HG03135 (cell line): ENCODE measurements at regions not wholly inside any gene's neighbourhood (a gene's known extent, or its start where the extent isn't known, plus 50 kb on each side); places are given as distances from the start of the nearest gene placed in this dataset.

ENCODE experiments used
- ATAC-seq: cut with Tn5 transposase; IDR thresholded peaks from one replicate; pipeline ENCODE4 v1.9.1; 2021; ENCODE audit warnings: mild to moderate bottlenecking, moderate library complexity; ENCODE audit not compliant: unreplicated experiment

DNA sequence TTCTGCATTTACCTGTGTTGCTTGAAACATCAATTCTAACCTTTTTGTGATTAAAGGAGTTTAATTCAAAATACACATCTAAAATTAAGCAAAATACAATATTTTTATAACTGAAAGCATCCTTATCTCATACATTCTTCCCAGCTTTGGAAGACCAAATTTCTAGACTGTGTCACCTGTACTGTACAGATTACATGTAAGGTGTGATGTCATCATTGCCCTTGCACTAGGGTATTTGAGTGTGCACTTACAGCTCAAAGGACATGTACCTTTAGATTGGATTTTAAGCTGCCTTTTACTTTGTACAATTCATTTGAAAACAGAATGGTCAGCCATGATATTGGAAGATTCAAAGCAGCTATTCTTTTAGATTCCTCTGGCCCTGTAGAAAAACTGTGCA lies 932.8 kb upstream of the POU3F3 start:
- ATAC-seq, result no peak

DNA sequence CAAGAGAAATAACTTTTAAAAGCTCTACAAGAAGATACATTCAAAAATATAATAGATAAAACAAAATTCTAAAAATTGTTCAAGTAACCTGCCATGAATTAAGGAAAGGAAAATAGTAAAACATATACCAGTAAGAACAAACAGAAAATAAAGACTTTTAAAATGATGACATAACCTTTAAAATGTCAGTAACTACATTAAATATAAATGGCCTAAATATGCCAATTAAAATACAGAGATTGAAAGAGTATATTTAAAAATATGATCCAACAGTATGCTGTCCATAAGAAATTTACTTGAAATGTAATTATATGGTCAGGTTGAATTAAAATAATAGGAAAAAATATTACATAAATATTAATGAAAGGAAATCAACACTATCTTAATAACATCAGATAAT lies 911.7 kb upstream of the POU3F3 start:
- no peak for ATAC-seq

DNA sequence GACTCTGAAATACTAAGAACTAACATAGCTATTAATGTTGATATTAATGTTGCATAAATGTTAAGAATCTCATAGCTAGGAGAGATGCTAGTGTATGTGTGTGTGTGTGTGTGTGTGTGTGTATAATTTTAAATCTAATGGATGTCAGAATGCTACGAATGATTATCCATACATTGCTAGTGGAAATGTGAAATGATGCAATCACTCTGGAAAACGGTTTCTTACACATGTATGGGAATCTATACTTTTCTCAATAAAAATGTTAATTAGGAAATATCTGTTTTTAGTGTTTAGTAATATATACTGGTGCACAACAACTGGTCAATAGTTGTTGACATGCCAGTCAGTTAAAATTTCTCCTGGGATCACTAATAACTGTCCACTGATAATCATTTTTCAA lies 908.8 kb upstream of the POU3F3 start:
- ATAC-seq, result no peak

GRCh38 chr2:103959174-103960128 lies 894.5 kb upstream of the POU3F3 start:
- no peak for ATAC-seq

DNA sequence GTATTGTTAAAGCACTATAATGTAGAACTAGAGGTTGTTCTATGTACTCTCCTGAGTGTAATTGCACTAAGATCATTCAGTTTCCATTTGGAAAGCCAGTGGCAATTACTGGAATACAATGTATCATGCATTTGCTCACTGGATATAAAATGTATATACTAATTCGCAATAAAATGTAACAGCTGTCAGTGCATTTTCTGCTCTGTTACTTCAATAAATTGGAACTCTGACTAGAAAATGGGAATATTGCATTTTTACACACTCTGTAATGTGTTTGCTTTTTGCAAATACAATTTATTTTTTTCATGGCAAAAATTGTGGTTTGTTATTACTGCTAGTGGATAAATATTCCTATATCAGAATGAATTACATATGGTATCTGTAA lies 893.8 kb upstream of the POU3F3 start:
- ATAC-seq, result no peak

GRCh38 chr2:103960951-103961350 lies 893.0 kb upstream of the POU3F3 start:
- no peak for ATAC-seq

DNA sequence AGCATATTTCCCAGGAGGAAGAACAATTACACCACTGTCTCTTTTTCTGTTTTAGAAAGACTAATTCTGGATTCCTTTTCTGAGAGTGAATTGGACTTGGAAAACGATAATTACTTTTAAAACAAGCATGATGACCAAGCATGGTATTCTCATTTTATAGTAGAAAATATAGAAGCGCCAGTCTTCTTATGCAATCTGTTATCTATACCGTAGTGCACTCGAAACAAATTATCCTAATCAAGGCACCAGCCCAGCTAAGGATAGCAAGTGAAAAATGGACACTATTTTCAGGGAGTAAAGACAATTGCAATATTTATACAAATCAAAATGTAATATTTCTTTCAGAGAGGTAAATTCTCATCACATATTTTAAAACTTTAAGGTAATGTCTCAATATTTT lies 892.1 kb upstream of the POU3F3 start:
- ATAC-seq, result no peak

DNA sequence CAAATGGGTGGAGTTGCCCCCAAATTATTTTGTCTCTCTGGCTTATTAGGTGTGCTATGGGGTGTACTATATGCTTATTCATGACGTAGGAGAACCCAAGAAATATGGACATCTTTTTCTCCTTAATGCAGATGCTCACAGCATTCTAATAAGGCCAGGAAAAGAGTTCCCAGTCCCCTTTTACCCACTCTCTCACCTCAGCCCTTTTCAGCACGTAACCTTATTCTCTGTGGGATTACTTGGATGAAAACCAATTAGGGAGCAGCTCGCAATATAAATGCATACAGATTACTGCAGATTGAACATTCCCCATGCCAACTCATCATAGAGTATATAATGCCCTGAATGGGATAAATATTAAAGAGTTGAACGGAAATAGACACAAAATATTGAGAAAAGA lies 891.2 kb upstream of the POU3F3 start:
- ATAC-seq, result no peak

- no peak for ATAC-seq
Observed at GRCh38 chr2:103963146-103963725, 890.7 kb upstream of the POU3F3 start.

DNA sequence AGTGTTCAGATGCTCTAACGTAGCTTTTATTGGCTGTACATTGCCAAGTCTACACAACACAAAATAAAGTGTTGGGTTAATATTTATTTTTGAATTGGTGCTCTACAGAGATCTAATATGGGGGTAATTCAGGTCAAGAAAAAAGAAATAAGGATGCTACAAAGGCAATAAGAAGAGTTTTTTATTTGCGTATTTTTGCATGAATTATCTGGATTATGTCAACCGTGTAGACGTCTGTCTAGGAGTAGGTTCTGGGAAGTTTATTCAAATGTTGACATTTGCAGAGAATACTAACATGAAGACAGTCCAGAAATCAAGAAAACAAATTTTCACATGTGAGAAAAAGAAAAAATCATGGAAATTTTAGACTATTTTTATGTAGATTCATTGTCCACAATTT lies 876.7 kb upstream of the POU3F3 start:
- no peak for ATAC-seq

DNA sequence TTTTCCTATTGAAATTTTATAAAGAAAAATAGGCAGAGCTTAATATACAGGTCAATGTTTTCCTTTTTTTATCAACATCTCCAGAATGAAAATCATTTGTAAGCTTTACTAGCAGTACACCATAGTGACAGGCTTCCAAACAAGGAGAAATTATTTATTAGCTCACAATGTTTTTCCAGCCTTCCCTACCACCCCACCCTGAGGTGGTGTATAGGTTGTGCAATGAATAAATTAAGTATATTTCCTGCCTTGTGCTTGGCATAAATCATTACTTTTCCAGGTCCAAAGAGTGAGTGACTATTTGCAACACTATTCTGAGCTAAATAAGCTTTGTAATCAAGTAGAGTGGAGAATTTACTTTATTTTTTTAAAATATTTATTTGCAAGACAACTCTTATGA lies 876.2 kb upstream of the POU3F3 start:
- ATAC-seq, result no peak

DNA sequence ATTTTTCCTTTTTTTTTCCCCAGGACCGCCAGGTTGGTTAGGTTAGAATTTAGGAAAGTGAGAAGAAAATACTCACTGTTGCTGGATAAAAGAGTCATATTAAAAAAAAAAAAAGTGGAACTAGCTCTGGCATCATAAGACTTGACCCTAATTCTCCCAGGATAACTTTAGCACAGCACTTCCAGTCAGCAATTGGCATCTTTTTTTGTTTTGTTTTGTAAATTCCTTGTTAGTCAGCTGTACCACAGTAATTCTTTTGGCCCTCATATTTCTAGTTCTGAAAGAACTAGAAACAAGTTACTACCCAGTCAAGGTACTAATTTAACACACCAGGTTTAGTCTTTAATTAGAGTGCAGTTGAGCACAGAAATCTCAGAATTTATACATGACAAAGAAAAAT lies 873.5 kb upstream of the POU3F3 start:
- ATAC-seq, result no peak

GRCh38 chr2:103982691-103983090 lies 871.2 kb upstream of the POU3F3 start:
- ATAC-seq, result no peak

GRCh38 chr2:103986001-103986400 lies 867.9 kb upstream of the POU3F3 start:
- ATAC-seq, result no peak

- no peak for ATAC-seq
Observed at GRCh38 chr2:103991591-103991990, 862.3 kb upstream of the POU3F3 start.

- no peak for ATAC-seq
Observed at GRCh38 chr2:104004821-104005220, 849.1 kb upstream of the POU3F3 start.

GRCh38 chr2:104016801-104017200 lies 837.1 kb upstream of the POU3F3 start:
- no peak for ATAC-seq

DNA sequence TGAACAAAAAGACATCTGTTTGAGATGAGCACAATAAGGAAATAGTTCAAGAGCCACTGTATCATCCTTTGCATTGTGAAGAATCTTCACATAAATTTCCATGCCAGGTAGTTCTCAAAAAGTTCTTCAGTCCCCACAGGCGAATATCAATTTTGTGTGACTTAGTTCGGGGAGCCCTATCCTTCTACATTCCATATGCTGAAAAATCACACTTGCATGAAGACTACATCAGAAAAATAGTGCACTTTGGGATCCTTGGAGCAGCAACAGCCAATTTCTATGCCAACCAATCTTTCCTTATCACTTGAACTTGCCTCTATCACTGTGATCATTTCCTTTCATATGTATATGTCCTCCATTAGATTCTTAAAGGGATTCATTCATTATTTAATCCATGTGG lies 830.6 kb upstream of the POU3F3 start:
- no peak for ATAC-seq

- no peak for ATAC-seq
Observed at GRCh38 chr2:104023765-104024164, 830.1 kb upstream of the POU3F3 start.

DNA sequence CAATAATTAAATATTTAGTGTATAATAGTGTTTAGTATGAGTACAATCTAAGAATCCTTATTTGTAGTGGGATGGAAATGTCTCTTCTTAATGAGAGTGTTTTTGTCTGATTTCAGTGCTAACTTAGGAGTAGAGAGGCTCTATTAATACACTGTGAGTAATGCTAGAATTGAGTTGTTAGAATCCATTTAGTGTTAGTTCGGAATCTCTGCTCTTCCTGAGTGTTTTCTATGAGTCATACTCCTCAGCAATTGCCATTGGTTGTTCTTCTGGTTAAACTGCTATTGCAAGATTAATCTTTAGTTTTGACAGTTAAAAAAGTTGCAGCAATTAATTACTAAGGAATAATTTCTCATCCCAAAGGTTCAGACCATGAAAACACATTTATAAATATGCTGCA lies 828.6 kb upstream of the POU3F3 start:
- ATAC-seq, result no peak

GRCh38 chr2:104026725-104027124 lies 827.2 kb upstream of the POU3F3 start:
- ATAC-seq, result no peak

DNA sequence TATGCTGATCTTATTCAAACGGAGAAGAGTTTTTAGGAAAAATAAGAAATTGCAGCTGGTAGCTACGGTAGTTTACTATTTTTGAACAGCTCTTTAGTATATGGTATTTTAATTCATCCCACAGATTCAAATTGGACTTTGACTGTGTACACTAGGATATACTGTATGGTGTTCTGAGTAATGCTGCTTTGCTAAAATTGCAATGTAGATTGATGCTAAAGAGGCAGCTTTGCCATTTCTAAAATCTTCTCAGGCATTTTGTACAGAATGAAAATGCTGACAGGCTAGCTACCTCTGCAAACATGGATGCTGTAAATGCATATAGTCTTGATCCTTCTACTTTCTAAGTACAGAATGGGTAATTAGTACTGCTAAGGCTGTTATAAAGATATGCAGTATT lies 826.6 kb upstream of the POU3F3 start:
- no peak for ATAC-seq

- no peak for ATAC-seq
Observed at GRCh38 chr2:104028061-104028460, 825.9 kb upstream of the POU3F3 start.
